Activated CD8-positive, alpha-beta memory T cell treated with anti-CD3 and anti-CD28 coated beads, Interleukin-2, amount 50 U/mL, for 4 hours (primary cell): ENCODE measurements at regions not wholly inside any gene's neighbourhood (a gene's known extent, or its start where the extent isn't known, plus 50 kb on each side); places are given as distances from the start of the nearest gene placed in this dataset.

ENCODE experiments used
- DNase-seq: peaks from one replicate; pipeline ENCODE4 v3.0.0-alpha.2; 2020

DNA sequence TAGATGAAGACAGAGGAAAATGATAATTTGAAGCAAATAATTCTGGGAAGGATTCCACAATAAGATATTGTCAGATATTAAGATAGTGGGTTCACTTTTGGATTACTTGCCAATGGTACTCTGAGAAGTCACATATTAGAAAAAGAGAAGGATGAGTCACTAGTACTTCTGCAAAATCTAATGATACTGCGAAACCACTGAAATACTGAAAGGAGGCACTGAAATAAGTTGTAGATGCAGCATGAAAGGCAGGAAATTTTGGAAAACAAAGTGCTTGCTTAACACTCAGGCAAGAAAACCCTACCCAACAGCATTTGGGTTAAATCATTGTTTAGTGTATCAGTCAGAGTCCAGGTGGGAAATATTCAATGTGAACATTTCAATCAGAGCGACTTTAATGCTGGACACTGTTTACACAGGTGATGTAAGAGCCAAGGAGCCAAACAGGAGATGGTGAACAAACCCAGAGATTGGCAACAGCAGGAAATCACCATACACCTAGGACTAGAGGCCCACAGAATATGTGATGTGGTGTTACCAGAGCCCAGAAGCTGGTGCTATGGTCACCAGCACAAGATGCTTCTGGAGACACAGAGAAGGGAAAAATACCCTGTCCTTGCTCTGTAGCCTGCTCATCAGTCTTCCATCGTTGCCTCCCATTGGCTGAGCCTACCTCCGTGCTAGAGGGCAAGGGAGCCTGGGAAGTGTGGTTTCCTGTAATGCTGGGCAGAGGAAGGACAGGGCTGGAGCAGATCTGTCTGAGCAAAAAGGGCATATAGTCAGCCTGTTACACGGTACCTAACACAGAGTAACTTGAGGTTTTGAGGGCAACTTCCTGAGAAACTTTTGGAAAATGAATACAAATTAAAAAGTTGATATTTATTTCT is 204.7 kb upstream of the ITGA4 start:
- DNase-seq: no peak

DNA sequence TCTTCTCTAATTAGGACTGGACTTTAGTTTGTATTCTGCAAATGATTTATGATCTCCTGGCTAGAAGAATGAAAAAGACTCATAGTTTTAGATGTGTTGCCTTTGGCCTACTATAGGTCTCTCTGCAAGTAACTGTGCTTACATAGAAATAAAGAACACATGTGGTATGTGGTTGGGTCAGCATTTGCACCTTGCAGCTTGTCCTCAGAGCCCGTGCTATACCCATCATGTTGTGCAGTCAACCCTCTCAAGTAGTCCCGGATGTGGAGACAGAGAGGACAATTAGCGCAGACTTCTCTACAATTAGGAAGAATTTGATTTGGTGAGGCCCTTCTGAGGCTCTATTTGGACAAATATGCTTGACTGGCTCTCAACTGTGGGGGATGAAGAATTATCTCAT is 203.7 kb upstream of the ITGA4 start:
- no peak for DNase-seq

- DNase-seq: no peak
These were observed 201.5 kb upstream of the ITGA4 start for GRCh38 chr2:181255651-181256050.

DNA sequence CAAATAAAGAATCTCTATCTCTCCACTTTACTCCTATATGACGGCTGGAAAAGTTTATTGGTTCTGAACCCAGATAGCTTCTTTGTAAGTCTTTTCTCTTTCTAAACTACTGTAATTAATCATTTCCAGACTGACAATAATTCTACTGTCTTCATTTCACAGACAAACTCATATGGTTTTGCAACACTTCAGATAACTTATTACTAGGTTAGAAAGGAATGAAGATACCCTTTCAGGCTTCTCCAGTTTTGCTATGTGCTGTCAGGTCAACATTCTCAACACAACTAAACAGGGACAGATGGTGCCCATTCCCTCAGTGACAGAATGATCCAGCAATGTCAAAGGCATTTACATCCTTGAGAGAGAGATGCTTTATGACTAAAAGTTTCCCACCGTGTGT is 198.5 kb upstream of the ITGA4 start:
- DNase-seq: no peak

DNA sequence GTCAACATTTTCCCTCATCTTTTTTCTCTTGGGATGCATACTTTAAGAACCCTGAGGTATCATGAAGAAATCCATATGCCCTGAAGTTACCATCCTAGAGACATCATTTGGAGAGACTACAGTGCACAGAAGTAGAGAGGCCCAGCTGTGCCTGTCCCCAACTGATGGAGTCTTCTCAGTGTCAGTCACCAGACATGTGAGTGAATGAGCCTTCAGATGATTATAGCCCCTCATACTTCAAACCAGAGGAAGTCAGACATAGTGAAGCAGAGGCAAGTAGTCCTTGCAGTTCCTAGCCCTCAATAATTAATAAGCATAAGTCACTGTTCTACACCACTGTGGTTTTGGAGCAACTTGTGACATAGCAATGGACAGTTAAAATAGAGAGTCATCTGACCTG is 194.4 kb upstream of the ITGA4 start:
- DNase-seq: no peak

DNA sequence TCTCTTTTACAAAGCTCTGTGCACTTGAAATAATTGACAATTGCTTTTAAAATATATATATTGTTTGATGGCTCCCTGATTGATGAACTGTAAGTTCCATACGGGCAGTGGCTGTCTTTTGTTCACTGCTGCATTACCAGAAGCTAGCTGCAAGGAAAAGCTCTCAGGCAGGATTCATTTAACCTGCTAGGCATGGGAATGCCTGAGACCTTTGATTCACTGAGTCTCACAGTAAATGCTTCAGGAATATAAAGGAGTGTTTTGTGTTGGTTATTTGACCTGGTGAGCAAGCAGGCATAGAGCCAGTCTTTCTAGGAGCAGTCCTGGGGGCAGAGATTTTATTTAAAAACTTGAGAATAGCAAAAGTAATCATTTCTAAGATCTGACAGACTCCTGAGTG is 193.2 kb upstream of the ITGA4 start:
- DNase-seq: no peak

GRCh38 chr2:181264441-181264840 is 192.7 kb upstream of the ITGA4 start:
- DNase-seq: no peak

DNA sequence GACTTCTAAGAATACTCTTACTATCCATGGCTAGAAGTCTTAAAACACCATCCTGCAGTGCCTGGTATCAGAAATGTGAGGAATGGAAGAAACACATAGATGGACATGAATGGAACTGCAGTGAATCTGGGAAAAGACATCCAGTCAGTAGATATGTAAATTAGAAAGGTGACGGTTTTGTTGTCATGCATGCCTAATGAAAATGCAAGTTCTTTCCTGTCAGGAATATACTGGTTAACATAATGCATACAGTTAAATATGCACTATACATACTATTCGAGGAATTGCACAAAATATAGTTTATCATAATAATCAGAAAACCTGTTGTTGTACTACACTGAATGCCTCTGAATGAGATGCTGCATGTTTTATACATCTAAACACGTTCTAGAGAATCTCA is 190.6 kb upstream of the ITGA4 start:
- DNase-seq: no peak

- no peak for DNase-seq
These were observed 188.9 kb upstream of the ITGA4 start for GRCh38 chr2:181268174-181268867.

- no peak for DNase-seq
These were observed 183.2 kb upstream of the ITGA4 start for GRCh38 chr2:181273986-181274385.

DNA sequence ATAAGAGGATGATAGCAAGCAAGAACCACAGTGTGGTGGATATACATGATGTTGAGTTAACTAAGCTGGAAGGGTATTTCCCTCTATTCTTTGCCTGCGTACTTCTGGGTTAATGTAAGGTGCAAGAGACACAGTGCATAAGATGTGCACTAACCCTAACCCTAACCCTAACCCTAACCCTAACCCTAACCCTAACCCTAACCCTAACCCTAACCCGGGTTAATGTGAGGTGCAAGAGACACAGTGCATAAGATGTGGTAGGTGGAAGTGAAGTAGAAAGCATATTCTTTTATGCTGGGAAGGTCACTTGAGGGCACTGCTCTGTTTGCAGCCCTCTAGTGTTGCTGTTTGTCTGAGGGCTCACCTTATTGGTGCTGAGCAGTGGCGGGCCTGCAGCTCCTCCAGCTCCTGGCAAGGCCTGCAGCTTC is 181.5 kb upstream of the ITGA4 start:
- DNase-seq: no peak

GRCh38 chr2:181281206-181281832 is 175.9 kb upstream of the ITGA4 start:
- no peak for DNase-seq

DNA sequence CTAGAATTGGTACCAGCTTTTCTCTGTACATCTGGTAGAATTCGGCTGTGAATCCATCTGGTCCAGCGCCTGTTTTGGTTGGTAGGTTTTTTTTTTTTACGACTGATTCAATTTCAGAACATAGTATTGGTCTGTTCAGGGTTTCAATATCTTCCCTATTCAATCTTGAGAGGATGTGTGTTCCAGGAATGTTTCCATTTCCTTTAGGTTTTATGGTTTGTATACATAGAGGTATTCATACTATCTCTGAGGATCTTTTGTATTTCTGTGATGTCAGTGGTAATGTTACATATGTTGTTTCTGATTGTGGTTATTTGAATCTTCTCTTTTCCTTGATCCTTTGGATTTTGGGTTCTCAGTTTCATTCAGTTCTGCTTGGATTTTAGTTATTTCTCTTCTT is 172.1 kb upstream of the ITGA4 start:
- DNase-seq: no peak

GRCh38 chr2:181289698-181290097 is 167.5 kb upstream of the ITGA4 start:
- no peak for DNase-seq

DNA sequence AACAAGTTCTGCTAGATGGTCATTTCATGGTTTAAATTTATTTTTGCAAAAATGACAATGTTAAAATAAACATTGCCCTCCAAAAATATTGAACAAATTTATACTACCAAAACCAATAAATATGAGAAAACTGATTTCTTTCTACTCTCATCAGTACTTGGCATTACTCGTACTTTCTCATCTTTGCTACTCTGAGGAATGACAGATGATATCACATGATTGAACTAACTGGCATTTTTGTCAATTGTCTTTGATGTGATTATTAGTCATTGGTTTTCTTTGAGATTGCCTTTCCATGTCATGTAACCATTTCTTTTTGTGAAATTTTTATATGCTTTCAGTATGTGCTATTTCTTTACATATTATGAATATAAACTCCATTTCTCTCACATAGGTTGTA is 167.0 kb upstream of the ITGA4 start:
- no peak for DNase-seq

DNA sequence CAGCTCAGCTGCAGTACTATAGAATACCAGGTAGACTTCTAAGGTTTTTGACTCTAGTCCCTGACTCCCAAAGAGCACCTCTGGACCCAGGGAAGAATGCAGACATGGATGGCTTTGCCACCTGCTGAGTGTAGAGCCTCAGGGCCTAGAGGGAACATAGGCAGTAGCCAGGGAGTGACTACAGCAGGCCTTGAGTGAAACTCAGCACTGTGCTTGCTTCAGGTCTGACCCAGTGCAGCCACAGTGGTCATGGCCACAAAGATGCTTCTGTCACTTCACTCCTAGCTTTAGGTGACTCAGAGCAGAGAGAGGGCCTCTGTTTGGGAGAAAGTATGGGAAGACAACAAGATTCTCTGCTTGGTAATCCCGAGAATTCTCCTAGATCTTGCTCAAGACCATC is 162.2 kb upstream of the ITGA4 start:
- DNase-seq: no peak

DNA sequence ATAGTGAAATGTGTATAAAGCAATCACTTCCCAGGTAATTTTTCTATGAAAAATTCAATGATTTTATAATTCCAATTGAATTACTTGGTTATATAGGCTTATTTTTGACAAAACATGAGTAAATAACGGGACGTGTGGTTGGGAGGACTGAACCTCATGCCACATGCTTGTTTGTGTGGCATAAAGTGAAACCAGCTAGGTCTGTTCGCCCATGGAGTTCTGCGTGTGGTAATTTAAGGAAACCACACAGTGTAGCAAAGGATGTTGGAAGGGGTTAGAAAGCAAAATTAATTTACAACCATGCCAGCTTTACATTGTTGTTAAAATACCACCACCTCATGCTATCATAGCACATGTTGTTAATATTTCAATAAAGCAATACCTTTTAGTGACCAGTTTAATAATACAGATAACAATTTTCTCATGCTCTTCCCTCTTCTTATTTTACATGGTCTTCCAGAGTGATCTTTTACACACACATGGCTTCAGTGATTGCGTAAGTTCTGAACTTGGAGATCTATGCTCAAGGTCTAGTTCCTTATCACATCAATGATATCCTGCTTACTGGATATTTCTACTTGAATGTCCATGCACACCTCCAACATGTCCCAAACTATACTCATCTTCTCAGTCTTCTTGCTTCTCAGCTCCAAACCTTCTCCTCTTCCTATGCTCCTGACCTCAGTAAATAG is 156.4 kb upstream of the ITGA4 start:
- no peak for DNase-seq

DNA sequence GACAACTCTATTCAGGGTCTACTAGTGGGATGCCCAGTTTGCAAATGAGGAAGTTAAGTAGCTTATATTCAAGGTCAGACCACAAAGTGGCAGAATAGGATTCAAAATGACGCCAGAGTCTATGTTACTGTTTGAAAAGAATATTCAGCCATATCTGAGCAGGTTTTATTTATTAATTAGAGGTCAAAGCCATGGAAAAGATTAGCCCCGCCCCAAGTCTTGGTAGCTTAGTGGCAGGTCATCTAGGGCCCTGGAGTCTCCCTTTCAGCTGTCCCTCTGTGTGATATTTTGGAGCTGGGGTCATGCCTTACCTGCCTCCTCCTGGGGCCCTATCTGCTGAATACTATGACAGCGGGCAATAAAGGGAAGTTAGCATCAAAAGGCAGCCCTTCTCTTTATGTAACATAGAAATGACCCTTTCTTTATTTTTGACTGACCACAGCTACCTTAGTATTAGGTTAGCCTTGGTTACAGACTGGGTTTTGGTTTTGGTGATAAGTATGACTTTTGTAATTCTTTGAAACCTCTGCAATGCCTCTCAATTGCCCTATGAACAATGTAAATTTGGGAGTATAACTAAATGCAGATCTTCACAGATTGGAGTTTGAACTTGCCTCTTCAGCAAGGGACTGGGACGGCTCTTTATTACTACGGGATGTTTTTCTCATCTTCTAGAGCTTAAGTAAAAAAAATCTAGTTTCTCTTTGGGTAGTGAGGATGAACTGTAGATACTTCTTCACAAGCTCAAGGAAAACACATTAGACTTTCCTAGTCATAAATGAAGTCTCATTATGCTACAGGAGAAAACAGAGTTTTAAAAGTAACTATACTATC is 153.0 kb upstream of the ITGA4 start:
- no peak for DNase-seq

GRCh38 chr2:181305301-181306123 is 151.7 kb upstream of the ITGA4 start:
- DNase-seq: peak; percentile 23

DNA sequence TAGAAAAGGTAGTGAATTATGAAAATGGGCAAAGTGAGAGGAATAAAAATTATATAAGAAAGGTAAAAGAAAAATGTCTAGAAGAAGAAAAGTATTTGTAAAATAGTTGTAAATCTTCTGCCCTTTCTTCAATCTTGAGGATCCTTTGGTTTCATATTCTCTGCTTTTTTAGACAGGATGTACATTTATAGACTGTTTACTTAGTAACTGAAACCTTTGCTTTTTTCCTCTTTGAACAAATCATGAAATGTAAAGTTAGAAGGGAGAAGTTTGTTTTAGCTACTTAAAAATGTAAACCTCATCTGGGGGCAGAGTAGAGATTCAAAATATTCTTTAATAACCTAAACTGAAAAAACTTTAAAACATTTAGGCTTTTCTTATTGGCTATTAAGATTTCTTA is 150.4 kb upstream of the ITGA4 start:
- no peak for DNase-seq

GRCh38 chr2:181307203-181307991 is 149.8 kb upstream of the ITGA4 start:
- DNase-seq: no peak
